K562 (cell line): ENCODE measurements at regions not wholly inside any gene's neighbourhood (a gene's known extent, or its start where the extent isn't known, plus 50 kb on each side); places are given as distances from the start of the nearest gene placed in this dataset.

Experiments used
- ATAC-seq: fragments of 200-7000 bp; cut with Tn5 transposase; 3 replicates; pipeline ENCODE4 v1.9.1; 2020; ENCODE audit warnings: moderate library complexity
- BruUV-seq: library from RNA; stranded (reverse); fragments of 400-500 nt; replicated peaks from 2 replicates; lab custom pipeline; 2021; lab: Mats Ljungman, UMichigan
- CTCF ChIA-PET: fragments of 300-600 bp; formaldehyde crosslinking; extraction: SDS; loops from one replicate; lab custom pipeline; 2021; ENCODE audit warnings: low intra/inter-chr PET ratio; lab: Yijun Ruan, JAX
- POLR2A ChIA-PET: fragments of 300-600, 350-650 bp; sonication (Branson Sonifier 250); formaldehyde crosslinking; extraction: SDS; loops from one replicate; lab custom pipeline; 2021; ENCODE audit warnings: antibody characterized with exemption, inconsistent platforms; lab: Yijun Ruan, JAX
- DNase-seq, 4 experiments: peaks; one replicate each; pipeline versions ENCODE4 v3.0.0 to v3.0.0-alpha.2; 2011 to 2018; ENCODE audit warnings: low spot score in 3 of 4, mixed read lengths in 3 of 4; ENCODE audit errors: extremely low read depth in 1 of 4
- FAIRE-seq: peaks from 2 replicates; lab custom pipeline; 2011; peaks lifted over from hg19 to GRCh38; lab: Jason Lieb, UNC
- H2AFZ ChIP-seq: 2 replicates; pipeline ENCODE4 v1.6.0; 2011; ENCODE audit warnings: low read depth, low read length, control low read depth, inconsistent platforms
- H3K27ac ChIP-seq: fragments of 200-600 bp; 3 replicates; pipeline ENCODE4 v1.8.0; 2011; ENCODE audit warnings: low read depth, mild to moderate bottlenecking, control low read depth, inconsistent platforms, low read length, moderate library complexity, mixed read lengths; ENCODE audit errors: extremely low read depth
- H3K27me3 ChIP-seq, 2 experiments: fragments of 300-600 bp in 1 of 2; 2 replicates in 1 of 2; 3 replicates in 1 of 2; pipeline versions ENCODE4 v1.6.0 to v1.8.0; 2011; ENCODE audit warnings: inconsistent platforms in 2 of 2, low read length in 2 of 2, mild to moderate bottlenecking in 1 of 2, mixed read lengths in 1 of 2, moderate library complexity in 1 of 2; ENCODE audit not compliant: control insufficient read depth in 2 of 2, insufficient read depth in 2 of 2
- H3K36me3 ChIP-seq: fragments of 300-600 bp; 3 replicates; pipeline ENCODE4 v1.8.0; 2011; ENCODE audit warnings: mild to moderate bottlenecking, low read length, inconsistent platforms; ENCODE audit not compliant: control insufficient read depth, insufficient read depth
- H3K4me1 ChIP-seq, 2 experiments: fragments of 200-600 bp in 1 of 2; replicated peaks in 1 of 2; 2 replicates in 1 of 2; 3 replicates in 1 of 2; pipeline versions ENCODE4 v1.5.1 to v1.8.0; 2011; ENCODE audit warnings: inconsistent platforms in 2 of 2, low read length in 2 of 2, mild to moderate bottlenecking in 1 of 2, mixed read lengths in 1 of 2, moderate library complexity in 1 of 2; ENCODE audit not compliant: control insufficient read depth in 2 of 2, insufficient read depth in 2 of 2
- H3K4me2 ChIP-seq: 2 replicates; pipeline ENCODE4 v1.6.1; 2011; ENCODE audit warnings: low read length, control low read depth, inconsistent platforms, mixed read lengths; ENCODE audit not compliant: insufficient read depth
- H3K4me3 ChIP-seq: fragments of 200-600 bp; sonication (generic), shearing (Covaris generic); 2 replicates; pipeline ENCODE4 v1.5.1; 2016; ENCODE audit warnings: control low read depth, inconsistent platforms
- H3K79me2 ChIP-seq: fragments of 200-600 bp; 3 replicates; pipeline ENCODE4 v1.8.0; 2011; ENCODE audit warnings: low read length, inconsistent platforms; ENCODE audit not compliant: control insufficient read depth, insufficient read depth
- H3K9ac ChIP-seq, 2 experiments: 2 replicates each; pipeline versions ENCODE4 v1.6.0 to v1.6.1; 2011; ENCODE audit warnings: low read depth in 2 of 2, low read length in 2 of 2, control low read depth in 1 of 2, inconsistent platforms in 1 of 2, mild to moderate bottlenecking in 1 of 2, mixed read lengths in 1 of 2; ENCODE audit not compliant: insufficient read depth in 1 of 2
- H3K9me1 ChIP-seq: one replicate; pipeline ENCODE4 v1.6.0; 2011; ENCODE audit warnings: inconsistent platforms, mild to moderate bottlenecking, low read length, moderate library complexity; ENCODE audit not compliant: control insufficient read depth, insufficient read depth
- H3K9me3 ChIP-seq: replicated peaks from 2 replicates; pipeline ENCODE4 v1.5.1; 2011; ENCODE audit warnings: low read depth, low read length, inconsistent platforms; ENCODE audit not compliant: control insufficient read depth, insufficient read depth
- H4K20me1 ChIP-seq: replicated peaks from 2 replicates; pipeline ENCODE4 v1.6.1; 2011; ENCODE audit warnings: low read length, inconsistent platforms, mixed read lengths; ENCODE audit not compliant: control insufficient read depth, insufficient read depth
- BRCA1 ChIP-seq, 2 experiments: fragments of 450-650 bp in 1 of 2; sonication (generic) in 1 of 2; formaldehyde crosslinking in 1 of 2; IDR thresholded peaks; 2 replicates each; pipeline versions ENCODE4 v1.5.0 to v1.6.1; 2017 to 2020; ENCODE audit warnings: mild to moderate bottlenecking in 1 of 2, missing genetic modification reagents in 1 of 2
- CBX2 ChIP-seq: fragments of 200-600 bp; sonication (generic); IDR thresholded peaks from one replicate; pipeline ENCODE4 v1.6.1; 2012; ENCODE audit warnings: mild to moderate bottlenecking, low read length, inconsistent platforms; ENCODE audit not compliant: insufficient read depth, poor library complexity, severe bottlenecking
- CBX8 ChIP-seq: fragments of 200-600 bp; sonication (generic); IDR thresholded peaks from 2 replicates; pipeline ENCODE4 v1.6.1; 2012; ENCODE audit warnings: borderline replicate concordance, mixed run types, low read depth, mild to moderate bottlenecking, moderate library complexity, mixed read lengths, low read length, control low read depth, inconsistent platforms; ENCODE audit not compliant: poor library complexity, severe bottlenecking; ENCODE audit errors: extremely low read depth
- GTF2F1 ChIP-seq: IDR thresholded peaks from 2 replicates; pipeline ENCODE4 v1.6.1; 2011; ENCODE audit warnings: low read depth, low read length, improper control_type of control experiment
- KDM4B ChIP-seq, 2 experiments: fragments of 450-650 bp in 1 of 2; sonication (generic) in 1 of 2; IDR thresholded peaks; 2 replicates each; pipeline ENCODE4 v1.6.1; 2016 to 2017; ENCODE audit warnings: borderline replicate concordance in 2 of 2, antibody characterized with exemption in 1 of 2, low read depth in 1 of 2, mild to moderate bottlenecking in 1 of 2
- KHSRP ChIP-seq: fragments of 450-650 bp; IDR thresholded peaks from 2 replicates; pipeline ENCODE4 v1.6.1; 2017
- MTA2 ChIP-seq: fragments of 450-650 bp; IDR thresholded peaks from 2 replicates; pipeline ENCODE4 v1.6.1; 2016; ENCODE audit warnings: low read depth
- PTRF ChIP-seq: fragments of 450-650 bp; IDR thresholded peaks from 2 replicates; pipeline ENCODE4 v1.6.1; 2016; ENCODE audit warnings: mild to moderate bottlenecking, missing genetic modification characterization, missing compliant biosample characterization
- RAD51 ChIP-seq: fragments of 450-650 bp; IDR thresholded peaks from 2 replicates; pipeline ENCODE4 v1.7.1; 2016; ENCODE audit warnings: low read depth, mild to moderate bottlenecking, borderline replicate concordance
- THRAP3 ChIP-seq: fragments of 450-650 bp; IDR thresholded peaks from 2 replicates; pipeline ENCODE4 v1.6.1; 2016; ENCODE audit warnings: mild to moderate bottlenecking, inconsistent platforms, borderline replicate concordance
- ZNF197 ChIP-seq: fragments of 200-800 bp; sonication (Bioruptor generic); IDR thresholded peaks from 2 replicates; pipeline ENCODE4 v1.6.1; 2016; ENCODE audit warnings: low read depth, missing genetic modification characterization, missing compliant biosample characterization
- ZZZ3 ChIP-seq: fragments of 450-650 bp; IDR thresholded peaks from 2 replicates; pipeline ENCODE4 v1.6.1; 2016; ENCODE audit warnings: antibody characterized with exemption, mild to moderate bottlenecking, moderate library complexity
- WGBS: fragments of 100-300 bp; shearing (Covaris generic); methylation state at CpG from one replicate; pipeline ENCODE4 v1.1.6; 2016; ENCODE audit warnings: low coverage, mixed read lengths; ENCODE audit not compliant: insufficient coverage; ENCODE audit errors: missing lambda C conversion rate; 5-methylcytosine and 5-hydroxymethylcytosine counted together
- in situ Hi-C: fragments of 300-500 bp; cut with MboI; formaldehyde crosslinking; loops from 4 replicates; pipeline ENCODE4 v1.15.0; 2018; ENCODE audit warnings: inconsistent platforms, mixed read lengths
- intact Hi-C: fragments of 100-400 bp; cut with micrococcal nuclease; formaldehyde crosslinking; loops from 2 replicates; pipeline ENCODE4 v1.14.2; 2022
- TF ChIP-seq, protein P1 (sequence below): fragments of 450-650 bp; IDR thresholded peaks from 2 replicates; pipeline ENCODE4 v1.6.1; 2018; ENCODE audit not compliant: partially characterized antibody

DNA sequence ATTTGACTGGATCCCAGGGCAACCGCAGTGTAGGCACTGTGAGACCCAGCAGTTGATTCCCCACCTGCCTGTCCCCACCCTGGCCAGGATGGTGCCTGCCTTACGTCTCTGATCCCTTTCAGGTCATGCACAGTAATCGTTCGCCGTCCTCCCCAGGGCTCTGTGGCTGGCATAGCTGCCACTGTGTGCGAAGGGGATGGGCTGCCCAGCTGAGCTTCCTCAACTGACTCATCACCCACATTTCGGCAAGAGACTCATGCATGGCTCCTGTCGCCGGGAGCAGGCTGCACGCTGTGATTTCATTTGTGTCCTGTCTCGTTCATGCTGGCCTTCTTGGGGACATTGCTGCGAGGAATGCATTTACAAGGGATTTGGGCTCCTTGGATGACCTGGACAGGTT lies 252.4 kb downstream of the KLF6 start:
- H4K20me1 ChIP-seq, result no peaks in the 10 kb centered on the region
- FAIRE-seq (no peak), DNase-seq (no peak)
- POLR2A ChIA-PET, result interaction anchor here (0.7 kb wide), 1 partner anchor 565 kb away, joined by 3 read pairs; no protein-coding TSS in a partner anchor
- peak overlapping the region in 1 of 2 experiments; percentile 65; a peak in 1 of 4 replicates for H3K9ac ChIP-seq
- H3K9me1 ChIP-seq, result no peaks in the 10 kb centered on the region
- BruUV-seq, result no TSS peak
- no peak for TF ChIP-seq CBX8
- no peak for TF ChIP-seq CBX2
- TF ChIP-seq BRCA1 (IDR thresholded peaks at IDR 0.05), result no peak
- no peak for TF ChIP-seq BRCA1 (CRISPR knock-in tag; IDR thresholded peaks at IDR 0.05)
- no peak for TF ChIP-seq GTF2F1
- TF ChIP-seq, all 486 proteins: peak for 0
- Histone ChIP-seq H3K79me2 (no peaks in the 10 kb centered on the region), H3K36me3 (no peaks in the 10 kb centered on the region), H3K27me3 (peaks cover 4 to 28% of the 10 kb centered on the region in 2 experiments; a peak in 4 of 5 replicates), H3K4me2 (no peak overlapping the region), H3K9me3 (no peaks in the 10 kb centered on the region), H3K27ac (no peak overlapping the region), H3K4me1 (peaks cover 0 to 2% of the 10 kb centered on the region in 2 experiments; a peak in 1 of 5 replicates), H3K4me3 (no peak overlapping the region), H2AFZ (no peak overlapping the region)
- intact Hi-C loops, result no loop called here
- 7% methylated on average over 12 of the region's 12 CpGs for WGBS
- in situ Hi-C loops, result no loop called here
- no peak for ATAC-seq
- CTCF ChIA-PET, result no interaction called here

- ATAC-seq (no peak), DNase-seq (no peak)
- BruUV-seq, result no TSS peak
- TF ChIP-seq RAD51 (no peak), KHSRP (no peak), KDM4B (IDR thresholded peaks at IDR 0.05; ENCODE audit: borderline replicate concordance in 2 of 2, low read depth in 1 of 2) (no peak), BRCA1 (IDR thresholded peaks at IDR 0.05) (no peak), BRCA1 (CRISPR knock-in tag; IDR thresholded peaks at IDR 0.05) (no peak), PTRF (tag) (no peak), ZZZ3 (no peak), ZNF197 (CRISPR knock-in tag) (no peak), THRAP3 (no peak), MTA2 (no peak)
- TF ChIP-seq, protein P1, sequence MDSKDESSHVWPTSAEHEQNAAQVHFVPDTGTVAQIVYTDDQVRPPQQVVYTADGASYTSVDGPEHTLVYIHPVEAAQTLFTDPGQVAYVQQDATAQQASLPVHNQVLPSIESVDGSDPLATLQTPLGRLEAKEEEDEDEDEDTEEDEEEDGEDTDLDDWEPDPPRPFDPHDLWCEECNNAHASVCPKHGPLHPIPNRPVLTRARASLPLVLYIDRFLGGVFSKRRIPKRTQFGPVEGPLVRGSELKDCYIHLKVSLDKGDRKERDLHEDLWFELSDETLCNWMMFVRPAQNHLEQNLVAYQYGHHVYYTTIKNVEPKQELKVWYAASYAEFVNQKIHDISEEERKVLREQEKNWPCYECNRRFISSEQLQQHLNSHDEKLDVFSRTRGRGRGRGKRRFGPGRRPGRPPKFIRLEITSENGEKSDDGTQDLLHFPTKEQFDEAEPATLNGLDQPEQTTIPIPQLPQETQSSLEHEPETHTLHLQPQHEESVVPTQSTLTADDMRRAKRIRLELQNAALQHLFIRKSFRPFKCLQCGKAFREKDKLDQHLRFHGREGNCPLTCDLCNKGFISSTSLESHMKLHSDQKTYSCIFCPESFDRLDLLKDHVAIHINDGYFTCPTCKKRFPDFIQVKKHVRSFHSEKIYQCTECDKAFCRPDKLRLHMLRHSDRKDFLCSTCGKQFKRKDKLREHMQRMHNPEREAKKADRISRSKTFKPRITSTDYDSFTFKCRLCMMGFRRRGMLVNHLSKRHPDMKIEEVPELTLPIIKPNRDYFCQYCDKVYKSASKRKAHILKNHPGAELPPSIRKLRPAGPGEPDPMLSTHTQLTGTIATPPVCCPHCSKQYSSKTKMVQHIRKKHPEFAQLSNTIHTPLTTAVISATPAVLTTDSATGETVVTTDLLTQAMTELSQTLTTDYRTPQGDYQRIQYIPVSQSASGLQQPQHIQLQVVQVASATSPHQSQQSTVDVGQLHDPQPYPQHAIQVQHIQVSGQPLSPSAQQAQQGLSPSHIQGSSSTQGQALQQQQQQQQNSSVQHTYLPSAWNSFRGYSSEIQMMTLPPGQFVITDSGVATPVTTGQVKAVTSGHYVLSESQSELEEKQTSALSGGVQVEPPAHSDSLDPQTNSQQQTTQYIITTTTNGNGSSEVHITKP, result no peak
Observed at GRCh38 chr10:3531670-3532069, 253.3 kb downstream of the KLF6 start.

More at GRCh38 chr10:3531670-3532069, 253.3 kb downstream of the KLF6 start:
- peaks cover 0 to 2% of the 10 kb centered on the region in 2 experiments; a peak in 1 of 5 replicates for H3K4me1 ChIP-seq
- intact Hi-C loops (no loop called here), in situ Hi-C loops (no loop called here)
- H3K9me1 ChIP-seq, result no peaks in the 10 kb centered on the region
- H3K36me3 ChIP-seq, result no peaks in the 10 kb centered on the region
- no peak overlapping the region for H3K4me2 ChIP-seq
- CTCF ChIA-PET, result no interaction called here
- POLR2A ChIA-PET, result no interaction called here
- no peak overlapping the region for H3K9ac ChIP-seq
- H3K27me3 ChIP-seq, result peaks cover 4 to 27% of the 10 kb centered on the region in 2 experiments; a peak in 4 of 5 replicates
- no peak for FAIRE-seq
- no peak overlapping the region for H3K4me3 ChIP-seq
- no peaks in the 10 kb centered on the region for H4K20me1 ChIP-seq
- H3K9me3 ChIP-seq, result no peaks in the 10 kb centered on the region
- H2AFZ ChIP-seq, result no peak overlapping the region
- H3K79me2 ChIP-seq, result no peaks in the 10 kb centered on the region
- WGBS, result 16% methylated on average over 5 of the region's 5 CpGs
- H3K27ac ChIP-seq, result no peak overlapping the region
